GM12892 (cell line): ENCODE measurements at regions not wholly inside any gene's neighbourhood (a gene's known extent, or its start where the extent isn't known, plus 50 kb on each side); places are given as distances from the start of the nearest gene placed in this dataset.

Source experiments
- POLR2A ChIP-seq: IDR thresholded peaks from 2 replicates; pipeline ENCODE4 v1.6.1; 2011; ENCODE audit warnings: low read depth, low read length, control low read depth
- POLR2AphosphoS5 ChIP-seq: IDR thresholded peaks from 2 replicates; pipeline ENCODE4 v1.6.1; 2011; ENCODE audit warnings: low read depth, low read length, control low read depth

DNA sequence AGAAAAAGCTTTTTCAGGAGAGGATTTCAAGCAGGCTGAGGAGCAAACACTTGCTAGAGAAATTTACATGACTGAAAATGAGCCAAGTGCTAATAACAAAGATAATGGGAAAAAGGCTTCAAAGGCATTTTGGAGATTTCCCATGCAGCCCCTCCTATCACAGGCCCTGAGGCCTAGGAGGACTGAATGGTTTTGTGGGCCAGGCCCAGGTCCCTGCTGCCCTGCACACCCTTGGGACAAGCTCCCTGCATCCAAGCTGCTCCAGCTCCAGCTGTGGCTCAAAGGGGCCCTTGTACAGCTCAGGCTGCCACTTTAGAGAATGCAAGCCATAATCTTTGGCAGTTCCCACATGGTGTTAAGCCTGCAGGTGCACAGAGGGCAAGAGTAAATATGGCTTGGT lies 154.0 kb upstream of the LMNTD1 start:
- TF ChIP-seq POLR2A (no peak), POLR2AphosphoS5 (no peak)
